ENCODE measurements at regions not wholly inside any gene's neighbourhood (a gene's known extent, or its start where the extent isn't known, plus 50 kb on each side); places are given as distances from the start of the nearest gene placed in this dataset.

DNA sequence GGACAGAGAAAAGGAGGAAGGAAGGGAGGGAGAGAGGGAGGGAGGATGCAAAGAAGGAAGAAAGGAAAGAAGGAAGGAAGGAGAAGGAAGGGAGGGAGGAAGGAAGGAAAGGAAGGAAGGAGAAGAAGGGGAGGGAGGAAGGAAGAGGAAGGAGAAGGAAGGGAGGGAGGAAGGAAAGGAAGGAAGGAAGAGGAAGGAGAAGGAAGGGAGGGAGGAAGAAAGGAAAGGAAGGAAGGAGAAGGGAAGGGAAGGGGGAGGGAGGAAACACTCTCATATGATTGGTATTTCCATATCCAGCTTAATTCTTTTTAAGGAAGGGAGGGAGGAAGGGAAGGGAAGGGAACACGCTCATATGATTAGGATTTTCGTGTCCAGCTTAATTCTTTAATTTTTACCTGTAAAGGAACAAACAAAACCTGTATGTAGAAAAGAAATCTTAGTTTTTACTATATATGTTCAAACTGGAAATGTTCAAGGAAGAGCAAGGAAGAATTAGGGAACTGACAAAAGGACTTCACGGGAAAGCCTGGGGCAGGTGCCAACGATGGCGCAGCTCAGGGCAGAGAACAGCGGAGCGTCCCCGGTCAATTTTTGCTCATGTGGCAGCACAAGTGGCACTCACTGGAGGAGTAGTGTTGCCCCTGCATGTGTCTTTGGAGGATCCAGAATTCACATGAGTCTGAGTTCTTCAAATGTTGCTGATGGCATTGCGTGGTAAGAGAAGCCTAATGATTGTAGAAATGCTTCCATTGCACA, 228.6 kb downstream of the ZNF516 start:
- Histone ChIP-seq H3K4me2 (ENCODE audit: low read length) (no peak overlapping the region), H3K4me3 (ENCODE audit: low read depth, low read length) (no peak overlapping the region), H3K27me3 (ENCODE audit: control insufficient read depth, insufficient read depth, low read length) (no peaks in the 10 kb centered on the region), H3K9ac (no peak overlapping the region), H3K4me1 (no peaks in the 10 kb centered on the region), H3K27ac (no peak overlapping the region), H3K36me3 (ENCODE audit: control insufficient read depth, insufficient read depth, low read length) (no peaks in the 10 kb centered on the region), H2AFZ (no peak overlapping the region), H3K79me2 (no peaks in the 10 kb centered on the region), H3K9me3 (ENCODE audit: control insufficient read depth, low read length) (no peaks in the 10 kb centered on the region)
- TF ChIP-seq, protein P1, sequence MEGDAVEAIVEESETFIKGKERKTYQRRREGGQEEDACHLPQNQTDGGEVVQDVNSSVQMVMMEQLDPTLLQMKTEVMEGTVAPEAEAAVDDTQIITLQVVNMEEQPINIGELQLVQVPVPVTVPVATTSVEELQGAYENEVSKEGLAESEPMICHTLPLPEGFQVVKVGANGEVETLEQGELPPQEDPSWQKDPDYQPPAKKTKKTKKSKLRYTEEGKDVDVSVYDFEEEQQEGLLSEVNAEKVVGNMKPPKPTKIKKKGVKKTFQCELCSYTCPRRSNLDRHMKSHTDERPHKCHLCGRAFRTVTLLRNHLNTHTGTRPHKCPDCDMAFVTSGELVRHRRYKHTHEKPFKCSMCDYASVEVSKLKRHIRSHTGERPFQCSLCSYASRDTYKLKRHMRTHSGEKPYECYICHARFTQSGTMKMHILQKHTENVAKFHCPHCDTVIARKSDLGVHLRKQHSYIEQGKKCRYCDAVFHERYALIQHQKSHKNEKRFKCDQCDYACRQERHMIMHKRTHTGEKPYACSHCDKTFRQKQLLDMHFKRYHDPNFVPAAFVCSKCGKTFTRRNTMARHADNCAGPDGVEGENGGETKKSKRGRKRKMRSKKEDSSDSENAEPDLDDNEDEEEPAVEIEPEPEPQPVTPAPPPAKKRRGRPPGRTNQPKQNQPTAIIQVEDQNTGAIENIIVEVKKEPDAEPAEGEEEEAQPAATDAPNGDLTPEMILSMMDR (IDR thresholded peaks at IDR 0.05), result no peak

- Histone ChIP-seq H3K79me2 (no peaks in the 10 kb centered on the region), H3K9ac (no peak overlapping the region), H2AFZ (peak overlapping the region; percentile 39), H3K36me3 (ENCODE audit: control insufficient read depth, insufficient read depth, low read length) (no peaks in the 10 kb centered on the region), H3K4me3 (ENCODE audit: low read depth, low read length) (no peak overlapping the region), H3K4me1 (no peaks in the 10 kb centered on the region), H3K4me2 (ENCODE audit: low read length) (no peak overlapping the region), H3K27me3 (ENCODE audit: control insufficient read depth, insufficient read depth, low read length) (no peaks in the 10 kb centered on the region), H3K9me3 (ENCODE audit: control insufficient read depth, low read length) (no peaks in the 10 kb centered on the region), H3K27ac (no peak overlapping the region)
- TF ChIP-seq, protein P1 (IDR thresholded peaks at IDR 0.05), result no peak
These were observed 229.4 kb downstream of the ZNF516 start for GRCh38 chr18:76265497-76266235.

DNA sequence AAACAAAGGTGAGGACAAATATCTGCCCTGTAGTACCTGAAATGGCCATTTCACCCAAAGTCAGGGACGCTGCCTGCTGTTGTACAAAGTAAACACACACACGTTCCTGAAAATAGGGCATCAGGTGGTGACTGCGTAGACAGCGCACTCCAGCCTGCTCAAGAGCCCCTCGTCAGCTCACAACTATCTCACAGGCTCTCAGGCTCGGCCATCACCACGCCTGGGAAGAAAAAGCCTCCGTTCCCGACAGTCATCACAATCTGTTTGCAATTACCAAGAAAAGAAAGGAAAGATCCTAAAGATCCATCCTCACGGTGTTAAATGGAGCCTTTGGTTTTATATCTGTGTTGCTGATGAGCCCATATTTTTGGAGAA, 230.2 kb downstream of the ZNF516 start:
- Histone ChIP-seq H3K27me3 (ENCODE audit: control insufficient read depth, insufficient read depth, low read length) (no peaks in the 10 kb centered on the region), H3K4me3 (ENCODE audit: low read depth, low read length) (no peak overlapping the region), H3K9ac (no peak overlapping the region), H3K36me3 (ENCODE audit: control insufficient read depth, insufficient read depth, low read length) (no peaks in the 10 kb centered on the region), H3K27ac (no peak overlapping the region), H2AFZ (no peak overlapping the region), H3K79me2 (no peaks in the 10 kb centered on the region), H3K9me3 (ENCODE audit: control insufficient read depth, low read length) (no peaks in the 10 kb centered on the region), H3K4me2 (ENCODE audit: low read length) (no peak overlapping the region), H3K4me1 (no peaks in the 10 kb centered on the region)
- TF ChIP-seq, protein P1 (IDR thresholded peaks at IDR 0.05), result no peak

DNA sequence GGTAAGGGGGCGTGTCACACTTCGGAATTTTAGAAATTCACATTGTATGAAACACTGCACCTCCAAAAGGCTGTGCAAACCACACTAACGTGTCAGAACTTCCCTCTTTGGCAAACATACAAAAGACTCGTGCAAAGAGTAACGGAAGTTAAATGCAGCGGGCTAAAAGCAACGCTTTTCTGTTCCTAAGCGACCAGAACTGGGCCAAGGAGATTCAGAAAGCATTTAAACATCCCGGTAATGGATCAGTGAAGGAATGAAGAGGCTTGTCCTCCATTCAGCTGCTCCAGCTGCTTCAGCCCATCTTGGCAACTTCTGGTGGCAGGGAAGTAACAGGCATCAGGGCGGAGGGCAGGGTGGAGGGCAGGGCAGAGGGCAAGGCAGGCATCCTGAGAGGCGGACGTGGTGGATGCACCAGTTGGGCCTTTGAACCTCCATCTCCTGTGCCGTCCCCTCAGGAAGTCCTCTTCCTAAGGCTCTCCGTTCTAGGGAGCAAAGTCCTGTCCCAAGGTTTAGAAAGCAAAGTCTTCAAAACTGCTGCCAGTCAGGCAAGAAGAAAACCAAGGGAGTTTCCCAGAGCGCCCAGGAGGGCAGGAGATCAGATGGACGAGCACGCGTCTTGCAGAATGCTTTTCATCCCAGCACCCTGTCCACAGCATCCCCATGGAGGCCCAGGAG, 230.7 kb downstream of the ZNF516 start:
- Histone ChIP-seq H3K4me3 (ENCODE audit: low read depth, low read length) (no peak overlapping the region), H3K9me3 (ENCODE audit: control insufficient read depth, low read length) (no peaks in the 10 kb centered on the region), H3K27me3 (ENCODE audit: control insufficient read depth, insufficient read depth, low read length) (no peaks in the 10 kb centered on the region), H3K79me2 (no peaks in the 10 kb centered on the region), H3K4me1 (no peaks in the 10 kb centered on the region), H3K9ac (no peak overlapping the region), H3K27ac (no peak overlapping the region), H3K36me3 (ENCODE audit: control insufficient read depth, insufficient read depth, low read length) (no peaks in the 10 kb centered on the region), H3K4me2 (ENCODE audit: low read length) (no peak overlapping the region), H2AFZ (no peak overlapping the region)
- TF ChIP-seq, protein P1 (IDR thresholded peaks at IDR 0.05), result no peak
